22Rv1 (cell line): ENCODE measurements at regions not wholly inside any gene's neighbourhood (a gene's known extent, or its start where the extent isn't known, plus 50 kb on each side); places are given as distances from the start of the nearest gene placed in this dataset.

Experiments used
- CTCF ChIP-seq: fragments of 450-650 bp; IDR thresholded peaks from 2 replicates; pipeline ENCODE4 v1.5.1; 2017; ENCODE audit warnings: mild to moderate bottlenecking
- ZFX ChIP-seq: fragments of 450-650 bp; IDR thresholded peaks from 2 replicates; pipeline ENCODE4 v1.6.1; 2017; ENCODE audit warnings: antibody characterized with exemption, borderline replicate concordance

- TF ChIP-seq CTCF (no peak), ZFX (no peak)
Observed at GRCh38 chr15:39300451-39301153, 280.3 kb upstream of the THBS1 start.
